Esophagus squamous epithelium (tissue), 4 donors: ENCODE measurements at regions not wholly inside any gene's neighbourhood (a gene's known extent, or its start where the extent isn't known, plus 50 kb on each side); places are given as distances from the start of the nearest gene placed in this dataset.

ENCODE experiments used
- POLR2A ChIP-seq, 4 donors: fragments of 450-650 bp; IDR thresholded peaks; one replicate each; pipeline ENCODE4 v1.6.1; 2017; ENCODE audit warnings: antibody characterized with exemption in 4 of 4, mild to moderate bottlenecking in 4 of 4, moderate library complexity in 3 of 4
- TF ChIP-seq, protein P1 (sequence below), 6 experiments: fragments of 450-650 bp in 4 of 6; fragments of 200-600 bp in 2 of 6; sonication (generic) in 2 of 6; IDR thresholded peaks; one replicate each; pipeline ENCODE4 v1.5.1; 2016 to 2019; ENCODE audit warnings: antibody characterized with exemption in 6 of 6, mild to moderate bottlenecking in 4 of 6, moderate library complexity in 4 of 6

DNA sequence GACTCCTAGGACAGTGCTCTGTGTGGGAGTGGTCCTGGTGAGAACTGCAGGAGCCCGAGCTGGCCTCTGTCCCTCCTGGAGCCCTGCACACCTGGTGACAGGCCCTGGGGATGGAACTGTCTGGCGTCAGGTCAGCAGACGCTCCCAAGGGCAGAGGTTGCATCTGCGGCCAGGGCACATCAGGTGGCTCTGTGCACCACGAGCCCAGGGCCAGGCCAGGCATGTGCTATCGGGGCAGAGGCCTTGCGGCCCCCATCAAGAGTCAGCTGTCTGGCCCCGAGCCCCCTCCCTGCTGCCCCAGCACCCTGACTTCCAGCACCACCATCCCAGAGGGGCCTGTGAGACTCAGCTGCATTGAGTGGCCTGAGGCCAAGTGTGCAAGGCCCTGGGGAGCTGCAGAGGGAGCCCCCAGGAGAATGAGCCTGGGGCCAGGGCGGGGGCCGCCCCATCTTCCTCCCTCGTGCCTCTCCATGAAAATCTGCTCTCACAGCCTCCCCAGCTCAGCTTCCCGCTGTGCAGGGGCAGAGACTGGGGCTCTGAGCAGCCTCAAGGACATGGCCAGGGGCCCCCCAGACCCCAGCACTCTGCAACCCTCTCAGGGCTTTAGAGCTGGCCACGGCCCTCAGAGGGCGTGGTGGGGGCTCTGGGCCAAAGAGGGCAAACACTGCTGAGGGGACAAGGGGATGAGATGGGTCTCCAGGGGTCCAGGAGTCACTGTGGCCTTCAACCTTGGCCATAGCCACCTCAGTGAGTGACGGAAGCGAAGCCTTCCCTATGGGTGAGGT is 56.4 kb downstream of the RTL6 start:
- TF ChIP-seq, protein P1, sequence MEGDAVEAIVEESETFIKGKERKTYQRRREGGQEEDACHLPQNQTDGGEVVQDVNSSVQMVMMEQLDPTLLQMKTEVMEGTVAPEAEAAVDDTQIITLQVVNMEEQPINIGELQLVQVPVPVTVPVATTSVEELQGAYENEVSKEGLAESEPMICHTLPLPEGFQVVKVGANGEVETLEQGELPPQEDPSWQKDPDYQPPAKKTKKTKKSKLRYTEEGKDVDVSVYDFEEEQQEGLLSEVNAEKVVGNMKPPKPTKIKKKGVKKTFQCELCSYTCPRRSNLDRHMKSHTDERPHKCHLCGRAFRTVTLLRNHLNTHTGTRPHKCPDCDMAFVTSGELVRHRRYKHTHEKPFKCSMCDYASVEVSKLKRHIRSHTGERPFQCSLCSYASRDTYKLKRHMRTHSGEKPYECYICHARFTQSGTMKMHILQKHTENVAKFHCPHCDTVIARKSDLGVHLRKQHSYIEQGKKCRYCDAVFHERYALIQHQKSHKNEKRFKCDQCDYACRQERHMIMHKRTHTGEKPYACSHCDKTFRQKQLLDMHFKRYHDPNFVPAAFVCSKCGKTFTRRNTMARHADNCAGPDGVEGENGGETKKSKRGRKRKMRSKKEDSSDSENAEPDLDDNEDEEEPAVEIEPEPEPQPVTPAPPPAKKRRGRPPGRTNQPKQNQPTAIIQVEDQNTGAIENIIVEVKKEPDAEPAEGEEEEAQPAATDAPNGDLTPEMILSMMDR (IDR thresholded peaks at IDR 0.05) = no peak
- TF ChIP-seq POLR2A (IDR thresholded peaks at IDR 0.05) = no peak
